ENCODE measurements at regions not wholly inside any gene's neighbourhood (a gene's known extent, or its start where the extent isn't known, plus 50 kb on each side); places are given as distances from the start of the nearest gene placed in this dataset.

- ChIA-PET CTCF (no interaction called here), POLR2A (no interaction called here)
- H3K9me3 ChIP-seq (ENCODE audit: control insufficient read depth in 1 of 2, insufficient read depth in 1 of 2, low read length in 2 of 2) = no peaks in the 10 kb centered on the region
- H3K36me3 Mint-ChIP-seq (ENCODE audit: low read depth) = no peaks in the 10 kb centered on the region
- H3K4me1 ChIP-seq (ENCODE audit: insufficient read depth, low read length) = no peaks in the 10 kb centered on the region
- intact Hi-C loops (cut with DNase I, micrococcal nuclease) = no loop called here
- no peak overlapping the region for H3K27ac Mint-ChIP-seq
- H3K4me1 Mint-ChIP-seq (ENCODE audit: low read depth) = no peaks in the 10 kb centered on the region
- H3K4me3 ChIP-seq (ENCODE audit: low read length) = no peak overlapping the region
- no peak for TF ChIP-seq CTCF (IDR thresholded peaks at IDR 0.05)
- no peak for ATAC-seq (ENCODE audit: poor library complexity)
- H3K9me3 Mint-ChIP-seq = no peaks in the 10 kb centered on the region
- no peak overlapping the region for H3K27ac ChIP-seq (ENCODE audit: low read depth in 1 of 2, low read length in 2 of 2)
- no peak for DNase-seq
- no peaks in the 10 kb centered on the region for H3K27me3 ChIP-seq (ENCODE audit: control insufficient read depth in 1 of 2, insufficient read depth in 2 of 2, low read length in 2 of 2)
- H3K36me3 ChIP-seq (ENCODE audit: insufficient read depth, low read length) = no peaks in the 10 kb centered on the region
- H3K27me3 Mint-ChIP-seq = no peaks in the 10 kb centered on the region
- no peak overlapping the region for H3K4me3 Mint-ChIP-seq
Observed at GRCh38 chr1:94646141-94646643, 104.6 kb upstream of the F3 start.

GRCh38 chr1:94644352-94644751, 102.8 kb upstream of the F3 start:
- H3K9me3 Mint-ChIP-seq = no peaks in the 10 kb centered on the region
- no peak overlapping the region for H3K4me3 ChIP-seq (ENCODE audit: low read length)
- ATAC-seq (ENCODE audit: poor library complexity) (no peak), DNase-seq (no peak)
- H3K27me3 ChIP-seq (ENCODE audit: control insufficient read depth in 1 of 2, insufficient read depth in 2 of 2, low read length in 2 of 2) = no peaks in the 10 kb centered on the region
- no peaks in the 10 kb centered on the region for H3K36me3 ChIP-seq (ENCODE audit: insufficient read depth, low read length)
- ChIA-PET POLR2A (no interaction called here), CTCF (no interaction called here)
- H3K27ac ChIP-seq (ENCODE audit: low read depth in 1 of 2, low read length in 2 of 2) = no peak overlapping the region
- H3K4me1 ChIP-seq (ENCODE audit: insufficient read depth, low read length) = no peaks in the 10 kb centered on the region
- H3K4me3 Mint-ChIP-seq = no peak overlapping the region
- no peaks in the 10 kb centered on the region for H3K9me3 ChIP-seq (ENCODE audit: control insufficient read depth in 1 of 2, insufficient read depth in 1 of 2, low read length in 2 of 2)
- no peaks in the 10 kb centered on the region for H3K27me3 Mint-ChIP-seq
- intact Hi-C loops (cut with DNase I, micrococcal nuclease) = no loop called here
- no peaks in the 10 kb centered on the region for H3K4me1 Mint-ChIP-seq (ENCODE audit: low read depth)
- H3K27ac Mint-ChIP-seq = no peak overlapping the region
- no peak for TF ChIP-seq CTCF (IDR thresholded peaks at IDR 0.05)
- no peaks in the 10 kb centered on the region for H3K36me3 Mint-ChIP-seq (ENCODE audit: low read depth)

GRCh38 chr1:94643819-94644218, 102.3 kb upstream of the F3 start:
- H3K27ac Mint-ChIP-seq = no peak overlapping the region
- Histone ChIP-seq H3K36me3 (ENCODE audit: insufficient read depth, low read length) (no peaks in the 10 kb centered on the region), H3K4me3 (ENCODE audit: low read length) (no peak overlapping the region), H3K27ac (ENCODE audit: low read depth in 1 of 2, low read length in 2 of 2) (no peak overlapping the region), H3K9me3 (ENCODE audit: control insufficient read depth in 1 of 2, insufficient read depth in 1 of 2, low read length in 2 of 2) (no peaks in the 10 kb centered on the region), H3K4me1 (ENCODE audit: insufficient read depth, low read length) (no peaks in the 10 kb centered on the region), H3K27me3 (ENCODE audit: control insufficient read depth in 1 of 2, insufficient read depth in 2 of 2, low read length in 2 of 2) (no peaks in the 10 kb centered on the region)
- H3K27me3 Mint-ChIP-seq = no peaks in the 10 kb centered on the region
- DNase-seq = no peak
- no peak for TF ChIP-seq CTCF (IDR thresholded peaks at IDR 0.05)
- H3K4me1 Mint-ChIP-seq (ENCODE audit: low read depth) = no peaks in the 10 kb centered on the region
- no peak for ATAC-seq (ENCODE audit: poor library complexity)
- ChIA-PET POLR2A (no interaction called here), CTCF (no interaction called here)
- no peaks in the 10 kb centered on the region for H3K9me3 Mint-ChIP-seq
- no peaks in the 10 kb centered on the region for H3K36me3 Mint-ChIP-seq (ENCODE audit: low read depth)
- no peak overlapping the region for H3K4me3 Mint-ChIP-seq
- intact Hi-C loops (cut with DNase I, micrococcal nuclease) = no loop called here

Data from CD4-positive, alpha-beta T cell (primary cell).